Epidermal melanocyte (primary cell): ENCODE measurements at regions not wholly inside any gene's neighbourhood (a gene's known extent, or its start where the extent isn't known, plus 50 kb on each side); places are given as distances from the start of the nearest gene placed in this dataset.
"Not testable (repeated sequence)": the region's sequence is repeated elsewhere in the genome, so short reads cannot be mapped to it uniquely, and the experiment has no call there.

Experiments
- DNase-seq: peaks from one replicate; pipeline ENCODE4 v3.0.0; 2011; ENCODE audit warnings: low spot score; ENCODE audit not compliant: insufficient read length

- no peak for DNase-seq
Observed at GRCh38 chr3:177336873-177337450, 139.7 kb upstream of the TBL1XR1 start.

DNA sequence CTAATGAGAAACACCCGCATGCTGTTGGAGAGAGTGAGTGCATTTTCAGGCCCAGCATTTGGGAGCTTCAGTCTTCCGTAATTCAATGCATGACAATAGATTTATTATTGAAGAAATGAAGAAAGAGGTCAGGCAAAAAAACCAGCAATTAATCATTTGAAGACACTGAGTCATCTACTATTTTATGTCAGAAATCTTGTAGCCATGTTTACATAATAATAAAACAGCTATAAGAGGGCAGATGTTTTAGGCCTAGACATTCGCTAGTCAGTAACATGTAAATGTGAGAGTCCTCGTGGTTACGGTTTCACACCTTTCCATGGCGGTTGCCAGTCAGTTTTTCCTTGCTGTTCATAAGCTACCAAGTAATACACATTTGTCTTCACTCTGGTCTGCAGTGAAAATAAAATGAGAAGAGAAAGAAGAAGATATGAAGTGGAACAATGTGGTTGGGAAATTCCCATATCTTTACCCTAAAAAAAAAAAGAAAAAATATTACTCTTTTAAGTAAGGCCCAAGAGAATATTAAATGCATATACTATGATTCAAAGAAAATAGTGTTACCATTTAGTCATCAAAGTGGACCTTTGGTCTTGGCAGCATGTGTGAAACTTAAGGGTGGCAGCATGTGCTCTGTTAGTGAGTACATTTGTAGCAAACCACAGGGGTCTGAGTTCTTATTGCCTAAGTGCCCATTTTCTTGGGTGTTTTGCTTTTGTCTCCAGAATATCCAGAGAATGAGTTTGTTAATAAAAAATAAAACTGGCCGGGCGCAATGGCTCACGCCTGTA, 140.5 kb upstream of the TBL1XR1 start:
- DNase-seq, result no peak

DNA sequence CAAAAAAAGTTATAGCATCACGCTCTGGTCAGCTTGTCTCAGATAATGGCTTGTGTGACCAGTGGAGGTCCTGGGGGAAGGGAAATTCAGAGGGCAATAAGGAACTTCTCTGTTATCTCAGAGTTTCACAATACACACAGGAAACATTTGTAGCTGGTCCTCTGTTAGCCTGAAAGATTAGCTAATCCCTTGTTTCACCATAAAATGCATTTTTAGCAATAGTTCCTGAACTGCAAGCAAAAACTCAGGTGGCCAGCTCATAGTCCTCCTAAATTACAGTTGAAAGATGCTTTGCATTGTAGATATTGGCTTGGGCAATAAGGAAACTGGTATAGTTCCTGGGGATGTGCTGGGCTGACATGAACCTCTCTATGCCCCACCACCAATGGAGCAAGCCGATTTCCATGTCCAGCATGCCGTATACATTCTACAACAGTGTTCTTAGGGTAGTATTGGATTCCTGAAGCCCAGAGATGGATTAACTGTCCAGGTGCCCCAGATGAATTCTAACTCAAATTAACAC, 141.5 kb upstream of the TBL1XR1 start:
- no peak for DNase-seq

DNA sequence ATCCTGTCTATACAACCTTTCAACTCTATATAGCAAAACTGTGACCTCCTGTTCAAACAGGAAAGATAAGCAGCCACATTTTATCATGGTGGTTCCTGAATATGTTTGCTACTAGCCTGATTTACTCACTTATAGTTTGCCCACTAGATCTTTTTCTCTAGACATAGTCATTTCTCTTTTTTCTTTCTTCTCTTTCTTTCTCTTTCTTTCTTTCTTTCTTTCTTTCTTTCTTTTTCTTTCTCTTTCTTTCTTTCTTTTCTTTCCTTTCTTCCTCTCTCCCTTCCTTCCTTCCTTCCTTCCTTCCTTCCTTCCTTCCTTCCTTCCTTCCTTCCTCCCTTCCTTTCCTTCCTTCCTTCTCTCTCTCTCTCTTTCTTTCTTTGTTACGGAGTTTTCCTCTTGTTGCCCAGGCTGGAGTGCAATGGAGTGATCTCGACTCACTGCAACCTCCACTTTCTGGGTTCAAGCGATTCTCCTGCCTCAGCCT, 142.0 kb upstream of the TBL1XR1 start:
- not testable (repeated sequence) for DNase-seq

DNA sequence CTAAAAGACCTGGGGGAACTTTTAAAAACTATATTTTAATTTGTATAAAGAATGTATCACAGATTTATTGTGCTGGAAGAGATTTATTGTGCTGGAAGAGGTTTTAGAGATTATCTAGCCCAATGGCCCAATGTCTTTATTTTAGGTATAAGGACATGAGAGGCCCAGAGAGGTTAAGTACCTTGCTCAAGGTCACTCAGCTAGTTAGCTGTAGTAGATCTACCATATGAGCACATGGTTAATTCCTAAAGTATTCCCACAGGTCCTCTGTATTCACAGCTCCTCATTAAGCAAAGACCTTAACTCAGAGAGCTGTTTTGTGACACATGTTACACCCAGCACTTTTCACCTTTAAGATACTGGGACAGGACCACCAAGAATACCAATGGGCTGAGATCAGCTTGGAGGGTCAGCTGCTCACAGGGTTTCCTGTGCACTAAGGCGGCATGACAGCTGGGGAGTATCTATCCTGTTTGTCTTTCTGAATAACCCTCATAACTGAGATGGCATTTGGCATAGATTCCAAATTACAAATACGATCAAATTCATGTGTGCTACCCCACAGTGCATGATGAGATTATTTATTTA, 143.1 kb upstream of the TBL1XR1 start:
- no peak for DNase-seq

DNA sequence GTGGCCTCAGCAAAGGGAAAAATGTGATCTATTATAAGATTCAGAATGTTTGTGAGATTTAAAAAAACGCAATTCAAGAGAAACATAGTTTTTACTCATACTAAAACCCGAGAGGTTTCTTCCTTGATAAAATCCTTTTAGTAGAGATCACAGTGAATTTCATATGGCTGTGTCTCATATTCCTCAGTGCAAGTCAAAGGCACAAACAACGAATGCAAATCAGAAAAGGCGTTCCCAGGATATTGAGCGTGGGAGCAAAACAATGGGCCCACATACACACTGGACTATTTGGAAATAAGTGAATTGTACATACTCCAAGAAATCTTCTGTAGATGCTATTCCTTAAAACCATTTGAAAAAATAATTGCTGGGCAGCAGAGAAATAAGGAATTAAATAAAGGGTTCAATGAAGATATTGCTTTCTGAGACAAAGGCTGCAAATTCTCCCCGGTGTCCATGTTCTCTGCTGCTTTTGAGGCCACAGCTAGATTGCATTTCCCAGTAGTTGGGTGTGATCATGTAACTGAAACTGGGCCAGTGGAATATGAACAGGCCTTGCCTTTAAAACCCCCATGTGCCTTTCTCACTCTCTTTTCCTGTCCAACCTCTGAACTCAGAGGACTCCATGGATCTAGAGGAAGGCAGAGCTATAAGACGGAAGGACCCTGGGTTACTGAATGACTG, 144.6 kb upstream of the TBL1XR1 start:
- DNase-seq, result no peak

DNA sequence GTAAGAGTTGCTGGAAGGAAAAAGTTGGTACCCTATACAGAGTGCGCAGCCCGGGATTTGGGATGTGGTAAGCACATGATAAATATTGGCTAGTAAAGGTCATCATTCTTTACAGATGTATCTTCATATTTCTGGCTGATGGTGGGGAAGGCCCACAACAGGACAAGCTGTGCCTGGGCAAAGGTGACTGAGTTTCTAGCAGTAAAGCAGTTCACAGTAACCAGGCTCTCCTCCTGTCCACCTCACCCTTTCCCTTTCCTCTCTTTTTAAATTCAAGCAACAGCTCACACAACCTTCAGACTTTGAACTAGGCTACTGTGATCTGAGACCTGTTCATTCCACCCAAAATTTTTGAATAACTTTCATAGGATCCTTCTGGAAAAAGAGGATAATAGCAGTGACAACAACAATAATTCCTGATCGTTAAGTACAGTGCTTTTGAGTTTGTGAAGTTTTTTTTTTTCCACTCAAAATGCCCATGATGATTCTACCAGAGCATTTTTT, 145.9 kb upstream of the TBL1XR1 start:
- DNase-seq, result no peak

DNA sequence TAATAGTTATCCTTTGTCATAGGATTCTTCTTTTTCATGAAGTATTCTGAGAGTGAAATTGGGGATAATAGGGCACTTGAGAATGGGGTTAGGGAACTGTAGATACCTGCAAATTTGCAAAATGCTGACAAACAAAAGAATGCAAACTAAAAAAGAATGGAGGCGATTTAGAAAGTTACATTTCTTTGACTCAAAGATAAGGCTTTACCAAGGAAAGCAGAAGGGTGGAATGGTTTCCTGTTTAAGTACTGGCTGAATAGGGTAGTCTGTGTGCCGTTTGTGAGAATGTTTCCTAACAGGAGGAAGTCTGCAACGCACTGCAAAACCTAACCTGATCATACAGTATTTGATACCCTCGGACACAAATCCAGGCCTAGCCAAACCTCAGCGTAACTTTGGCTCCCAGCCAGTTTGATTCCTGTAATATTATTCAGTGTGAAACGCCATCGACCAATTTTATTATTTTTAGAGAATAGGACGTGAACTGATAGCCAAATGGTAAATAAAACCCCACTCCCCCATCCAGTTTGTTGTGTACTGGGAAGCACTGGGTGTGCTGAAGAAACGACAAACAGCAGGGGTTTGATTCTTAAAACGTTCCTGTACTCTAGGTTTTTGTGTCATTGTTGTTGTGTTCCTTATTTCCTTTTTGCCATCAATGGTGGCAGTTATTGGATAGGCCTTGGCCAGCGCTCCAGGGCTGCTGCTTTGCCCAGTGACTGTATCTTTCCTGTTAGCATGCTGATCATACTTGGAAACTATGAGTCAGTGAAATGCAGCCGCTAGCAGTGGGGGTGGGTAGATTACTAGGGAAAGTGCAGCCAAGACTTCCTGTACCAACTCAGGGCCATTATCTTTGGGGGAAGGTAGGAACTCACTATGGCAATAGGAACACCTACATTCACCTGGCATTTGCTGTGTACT, 148.0 kb upstream of the TBL1XR1 start:
- DNase-seq, result peak; percentile 86

DNA sequence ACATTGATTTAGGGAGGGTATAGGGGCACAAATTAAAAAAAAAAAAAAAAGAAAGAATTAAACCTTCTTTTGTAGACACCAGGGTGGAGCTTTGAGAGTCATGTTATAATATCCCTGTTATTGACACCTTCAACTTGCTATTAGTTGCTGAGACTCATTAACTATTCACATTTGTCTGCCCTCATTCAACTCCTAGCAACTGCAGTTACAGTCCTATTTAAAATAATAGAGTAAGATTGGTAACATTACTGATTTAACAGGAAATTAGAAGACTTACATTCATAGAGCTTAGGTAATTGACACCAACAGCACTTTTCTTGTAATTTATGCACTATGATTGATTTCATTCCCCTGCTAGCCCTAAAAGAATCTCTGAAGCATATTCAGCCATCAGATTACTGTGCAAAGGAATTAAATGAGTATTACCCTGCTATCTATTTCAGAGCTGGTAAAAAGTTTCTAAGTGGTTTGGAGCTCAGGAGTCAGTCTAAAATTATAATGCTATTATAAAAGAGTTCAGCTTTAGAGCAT, 148.8 kb upstream of the TBL1XR1 start:
- DNase-seq, result no peak

DNA sequence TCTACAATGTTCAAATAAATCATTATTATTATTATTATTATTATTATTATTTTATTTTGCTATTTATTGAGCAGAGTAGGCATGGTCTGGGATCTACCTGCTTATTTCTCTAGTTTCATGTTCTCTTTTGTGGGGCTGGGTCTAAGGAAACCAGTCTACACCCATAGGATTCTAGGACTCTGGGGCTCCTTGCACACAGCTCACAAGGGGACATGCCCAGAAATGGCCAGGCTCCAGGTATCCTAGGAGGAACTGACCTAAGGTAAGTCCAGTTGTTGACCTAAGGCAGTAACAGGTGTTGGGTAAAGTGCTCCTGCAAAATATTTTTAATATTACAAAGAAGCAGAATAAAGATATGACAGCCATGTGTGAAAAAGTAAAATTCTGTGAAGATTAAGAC, 149.6 kb upstream of the TBL1XR1 start:
- DNase-seq, result no peak

DNA sequence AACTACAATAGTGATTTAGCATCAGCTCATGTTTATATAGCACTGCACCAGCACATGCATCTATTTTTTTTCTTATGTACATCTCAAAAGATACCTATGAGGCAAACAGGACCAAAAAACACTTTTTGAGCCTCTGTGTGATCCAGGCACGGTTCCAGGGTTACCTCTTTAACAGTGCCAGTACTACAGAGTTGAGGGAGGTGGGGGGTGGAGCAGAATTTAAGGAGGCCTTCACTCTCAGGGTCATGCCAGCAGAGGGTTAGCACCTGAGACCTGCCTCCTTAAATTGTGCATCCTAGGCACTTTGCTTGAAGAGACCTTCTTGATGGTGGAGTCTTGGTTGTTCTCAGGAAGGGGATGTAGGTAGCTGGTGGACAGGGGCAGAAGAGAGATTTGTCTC, 150.3 kb upstream of the TBL1XR1 start:
- no peak for DNase-seq

GRCh38 chr3:177348974-177349373, 151.7 kb upstream of the TBL1XR1 start:
- no peak for DNase-seq

GRCh38 chr3:177349384-177349783, 152.1 kb upstream of the TBL1XR1 start:
- no peak for DNase-seq

- DNase-seq, result peak; percentile 53
Observed at GRCh38 chr3:177350121-177350520, 152.8 kb upstream of the TBL1XR1 start.

- no peak for DNase-seq
Observed at GRCh38 chr3:177351206-177351605, 153.9 kb upstream of the TBL1XR1 start.

- DNase-seq, result no peak
Observed at GRCh38 chr3:177351757-177352158, 154.5 kb upstream of the TBL1XR1 start.

GRCh38 chr3:177352424-177352823, 155.1 kb upstream of the TBL1XR1 start:
- DNase-seq, result no peak

DNA sequence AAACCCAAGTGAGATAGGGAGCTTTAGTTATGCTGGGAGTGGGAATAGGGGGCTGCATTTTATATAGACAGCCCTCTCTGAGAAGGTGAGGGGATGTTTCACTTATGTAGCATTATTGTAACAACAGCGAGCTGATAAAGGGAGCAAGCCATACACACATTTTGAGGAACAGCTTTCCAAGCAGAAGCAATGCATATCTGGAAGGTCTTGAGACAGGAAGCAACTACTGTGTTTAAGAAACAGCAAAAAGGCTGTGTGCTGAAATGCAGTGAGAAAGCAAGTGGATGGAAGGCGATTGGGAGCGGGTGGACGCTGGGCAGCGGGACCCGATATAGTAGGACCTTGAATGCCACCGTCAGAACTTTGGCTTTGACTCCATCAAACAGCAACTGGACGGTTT, 155.9 kb upstream of the TBL1XR1 start:
- DNase-seq, result no peak

DNA sequence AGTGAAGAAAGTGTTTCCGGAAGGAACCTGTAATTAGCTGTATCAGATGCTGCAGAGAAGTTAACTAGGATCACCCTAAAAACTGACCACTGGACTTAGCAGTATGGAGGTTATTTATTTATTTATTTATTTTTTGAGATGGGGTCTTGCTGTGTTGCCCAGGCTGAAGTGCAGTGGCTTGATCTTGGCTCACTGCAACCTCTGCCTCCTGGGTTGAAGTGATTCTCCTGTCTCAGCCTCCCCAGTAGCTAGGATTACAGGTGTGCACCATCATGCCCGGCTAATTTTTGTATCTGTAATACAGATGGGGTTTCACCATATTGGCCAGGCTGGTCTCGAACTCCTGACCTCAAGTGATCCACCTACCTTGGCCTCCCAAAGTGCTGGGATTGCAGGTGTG, 156.6 kb upstream of the TBL1XR1 start:
- DNase-seq, result not testable (repeated sequence)

GRCh38 chr3:177354466-177354865, 157.2 kb upstream of the TBL1XR1 start:
- no peak for DNase-seq
